PC-3 (cell line): ENCODE measurements at regions not wholly inside any gene's neighbourhood (a gene's known extent, or its start where the extent isn't known, plus 50 kb on each side); places are given as distances from the start of the nearest gene placed in this dataset.

ENCODE experiments used
- CTCF ChIP-seq: fragments of 300-600 bp; sonication (generic); conservative IDR thresholded peaks from 2 replicates; pipeline ENCODE4 v1.5.1; 2017; ENCODE audit warnings: antibody characterized with exemption, low read depth, mild to moderate bottlenecking, low read length
- EZH2 ChIP-seq: fragments of 300-600 bp; sonication (generic); IDR thresholded peaks from one replicate; pipeline ENCODE4 v1.6.1; 2017; ENCODE audit warnings: antibody characterized with exemption, mild to moderate bottlenecking, low read length; ENCODE audit not compliant: unreplicated experiment
- EZH2phosphoT487 ChIP-seq: fragments of 300-600 bp; sonication (generic); IDR thresholded peaks from 2 replicates; pipeline ENCODE4 v1.6.1; 2018; ENCODE audit warnings: mild to moderate bottlenecking, antibody characterized with exemption, low read length, borderline replicate concordance

- TF ChIP-seq CTCF (no peak), EZH2 (no peak), EZH2phosphoT487 (no peak)
Observed at GRCh38 chr2:167842047-167842446, 405.3 kb downstream of the STK39 start.
